Coronary artery (tissue), 2 donors: ENCODE measurements at regions not wholly inside any gene's neighbourhood (a gene's known extent, or its start where the extent isn't known, plus 50 kb on each side); places are given as distances from the start of the nearest gene placed in this dataset.

Experiments
- DNase-seq: peaks from one replicate; pipeline ENCODE4 v3.0.0-alpha.2; 2017; ENCODE audit warnings: low spot score
- H3K27ac ChIP-seq, 2 donors: fragments of 200-600 bp; sonication (generic); one replicate each; pipeline ENCODE4 v1.5.1; 2016 to 2019
- H3K4me3 ChIP-seq: fragments of 200-600 bp; sonication (generic); 2 replicates; pipeline ENCODE4 v1.5.1; 2016; ENCODE audit warnings: mild to moderate bottlenecking, moderate library complexity
- CTCF ChIP-seq: fragments of 200-600 bp; sonication (generic); IDR thresholded peaks from one replicate; pipeline ENCODE4 v1.5.1; 2019; ENCODE audit warnings: antibody characterized with exemption

DNA sequence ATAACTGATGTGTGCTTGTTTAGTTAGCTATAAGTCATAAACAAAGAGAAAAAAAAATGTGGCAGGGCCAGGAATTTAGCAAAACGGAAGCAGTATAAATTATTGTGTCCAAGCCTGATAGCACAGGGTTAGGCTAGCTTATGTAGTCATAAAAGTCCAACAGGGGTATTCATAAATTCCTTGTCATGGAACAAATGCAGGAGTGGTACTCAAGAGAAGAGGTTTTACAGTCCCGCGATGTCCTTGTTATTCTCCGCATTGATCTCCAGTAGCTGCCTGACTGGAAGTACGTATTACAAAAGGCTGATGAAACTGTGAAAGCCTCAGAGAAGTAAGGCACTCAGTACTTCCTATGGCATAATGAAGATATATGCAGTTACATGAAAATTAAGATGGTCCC is 336.9 kb upstream of the TRAM1L1 start:
- DNase-seq, result no peak
- Histone ChIP-seq H3K4me3 (no peak overlapping the region), H3K27ac (no peak overlapping the region)
- TF ChIP-seq CTCF, result no peak

GRCh38 chr4:117425636-117426035 is 340.3 kb upstream of the TRAM1L1 start:
- Histone ChIP-seq H3K4me3 (no peak overlapping the region), H3K27ac (no peak overlapping the region)
- no peak for TF ChIP-seq CTCF
- no peak for DNase-seq

GRCh38 chr4:117428536-117428935 is 343.2 kb upstream of the TRAM1L1 start:
- DNase-seq, result no peak
- Histone ChIP-seq H3K27ac (no peak overlapping the region), H3K4me3 (no peak overlapping the region)
- no peak for TF ChIP-seq CTCF

DNA sequence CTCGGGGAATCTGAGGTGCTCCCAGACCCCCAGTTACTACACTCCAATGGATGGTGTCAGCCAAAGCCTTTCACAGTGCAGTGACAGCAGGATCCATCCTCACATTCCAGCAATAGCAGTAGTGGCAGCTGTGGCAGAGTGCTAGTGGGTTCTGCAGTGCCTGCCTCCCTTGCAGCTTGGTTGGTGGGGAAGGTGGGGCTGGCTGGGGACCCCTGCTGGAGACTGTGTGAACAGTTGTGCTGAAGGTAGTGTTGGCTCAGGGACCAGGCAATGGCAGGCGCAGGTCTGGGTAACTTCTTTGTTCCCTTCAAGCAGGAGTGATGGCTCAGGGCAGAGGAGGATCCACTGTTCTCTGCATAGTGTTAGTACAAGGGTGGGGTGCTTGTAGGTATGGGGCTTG is 343.7 kb upstream of the TRAM1L1 start:
- Histone ChIP-seq H3K4me3 (no peak overlapping the region), H3K27ac (no peak overlapping the region)
- no peak for DNase-seq
- no peak for TF ChIP-seq CTCF

DNA sequence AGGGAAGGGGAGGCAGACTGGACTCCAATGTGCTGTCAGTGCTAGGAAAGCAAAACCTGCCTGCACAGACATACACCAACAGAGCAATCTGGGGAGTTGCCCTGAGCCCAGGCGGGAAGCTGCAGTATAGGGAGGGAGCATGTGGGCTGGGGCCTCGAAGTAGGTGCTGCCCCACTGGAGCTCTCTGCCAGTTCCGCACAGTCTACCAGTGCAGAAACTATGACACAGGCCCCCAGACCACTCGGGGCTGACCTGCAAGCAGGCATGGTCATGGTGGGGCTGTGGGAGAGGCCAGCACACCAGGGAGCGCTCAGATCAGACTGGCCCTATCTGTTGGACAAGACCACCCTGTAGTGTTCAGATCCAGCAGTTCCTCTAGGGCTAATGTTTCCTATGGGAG is 344.1 kb upstream of the TRAM1L1 start:
- Histone ChIP-seq H3K4me3 (no peak overlapping the region), H3K27ac (no peak overlapping the region)
- no peak for TF ChIP-seq CTCF
- no peak for DNase-seq

GRCh38 chr4:117434424-117434823 is 349.0 kb upstream of the TRAM1L1 start:
- Histone ChIP-seq H3K27ac (no peak overlapping the region), H3K4me3 (no peak overlapping the region)
- no peak for DNase-seq
- no peak for TF ChIP-seq CTCF

- Histone ChIP-seq H3K27ac (no peak overlapping the region), H3K4me3 (no peak overlapping the region)
- no peak for TF ChIP-seq CTCF
- DNase-seq, result no peak
Measured at GRCh38 chr4:117447925-117448324, 362.5 kb upstream of the TRAM1L1 start.
